ENCODE measurements at regions not wholly inside any gene's neighbourhood (a gene's known extent, or its start where the extent isn't known, plus 50 kb on each side); places are given as distances from the start of the nearest gene placed in this dataset.
A peak's percentile ranks its signal among the peaks of the same experiment; 100 is the strongest.
"Not testable (repeated sequence)": the region's sequence is repeated elsewhere in the genome, so short reads cannot be mapped to it uniquely, and the experiment has no call there.

DNA sequence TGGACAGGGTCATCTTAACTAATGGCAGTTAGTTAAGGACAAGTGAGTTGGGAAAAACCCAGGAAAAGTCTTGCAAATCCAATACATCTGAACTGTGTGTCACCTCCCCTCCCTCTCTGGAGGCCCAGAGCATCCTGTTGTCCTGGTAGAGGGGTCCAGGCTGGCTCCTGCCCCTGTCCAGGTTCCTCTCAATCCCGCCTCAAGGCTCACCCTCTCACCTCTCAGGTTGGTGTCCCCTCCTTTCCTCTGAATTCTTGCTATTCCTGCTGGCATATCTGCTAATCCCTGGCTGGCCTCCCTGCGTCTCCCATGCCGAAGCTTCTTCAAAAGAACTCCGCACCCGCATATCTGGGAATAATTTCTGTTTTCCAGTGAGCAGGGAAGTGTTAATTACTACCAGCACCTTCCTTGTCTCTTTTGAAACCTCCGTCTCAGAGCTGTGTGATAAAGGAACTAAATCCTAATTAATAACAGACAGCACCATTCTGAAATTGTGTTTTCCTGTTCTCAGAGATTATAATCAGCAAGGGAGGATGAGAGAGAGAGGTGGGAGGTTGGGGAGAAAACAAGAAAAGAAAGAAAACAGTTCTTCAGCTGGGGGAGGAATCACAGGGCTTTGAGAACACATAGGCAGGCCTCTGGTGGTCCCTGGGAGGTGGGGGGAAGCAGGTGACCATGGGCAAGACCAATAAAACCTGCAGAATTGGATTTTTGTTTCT, 568.0 kb downstream of the PTPRU start:
- no peak for DNase-seq (ENCODE audit: low read depth)

DNA sequence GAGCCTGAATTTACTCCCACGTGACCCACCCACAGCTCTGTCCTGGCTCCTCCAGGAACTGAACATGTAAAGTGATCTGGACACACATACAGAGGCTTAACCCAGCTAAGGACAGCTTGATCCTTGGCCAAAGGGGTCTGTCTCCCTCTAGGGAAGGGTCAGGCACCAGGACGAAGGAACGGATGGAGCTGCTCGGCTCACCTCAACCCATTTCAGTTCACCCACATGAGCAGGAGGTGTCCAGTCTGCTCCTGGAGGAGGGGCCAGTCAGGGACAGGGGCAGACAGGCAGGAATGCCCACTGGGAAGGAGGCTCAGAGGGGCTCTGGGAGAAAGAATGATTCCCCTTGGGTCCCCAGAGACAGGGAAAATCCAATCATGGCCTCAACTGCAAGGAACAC, 567.2 kb downstream of the PTPRU start:
- DNase-seq (ENCODE audit: low read depth), result no peak

DNA sequence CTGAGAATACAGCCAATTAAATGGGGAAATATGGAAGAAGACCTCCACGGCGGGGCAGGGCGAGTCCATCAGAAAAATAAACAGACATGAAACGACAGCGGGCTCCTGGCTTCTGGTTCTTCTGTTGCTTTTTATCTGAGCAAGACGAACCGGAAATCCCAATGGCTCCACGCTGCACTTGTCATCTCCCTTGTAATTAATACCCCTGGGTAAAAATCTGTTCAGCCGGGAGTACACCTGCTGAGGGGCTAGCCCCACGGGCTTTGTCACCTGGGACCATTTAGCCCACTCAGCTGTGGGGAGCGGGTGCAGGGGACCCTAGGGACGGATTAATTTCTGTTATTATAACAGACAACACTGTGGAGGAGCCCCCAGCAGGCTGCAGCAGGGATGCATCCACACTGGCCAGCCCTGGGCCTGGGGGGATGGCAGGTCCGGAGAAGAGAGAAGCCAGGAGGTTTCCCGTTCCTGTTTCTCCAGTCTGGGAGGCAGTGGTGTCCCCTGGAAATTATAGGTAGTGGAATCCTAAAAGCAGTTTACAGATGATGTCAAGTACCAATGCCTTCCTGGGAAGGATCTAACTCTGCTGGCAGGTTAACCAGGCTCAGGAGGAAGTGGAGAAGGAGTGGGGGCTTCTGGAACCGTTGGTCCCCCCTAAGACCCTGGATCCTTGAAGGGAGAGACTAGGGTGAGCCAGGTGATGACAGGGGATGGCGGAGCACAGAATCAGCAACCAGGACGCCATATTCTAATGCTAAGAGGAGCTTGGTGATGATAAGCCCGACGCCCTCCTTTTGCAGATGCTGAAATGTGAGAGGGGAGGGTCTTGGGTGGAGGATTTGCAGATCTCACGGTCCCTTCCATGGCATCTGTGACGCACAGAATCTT, 566.1 kb downstream of the PTPRU start:
- no peak for DNase-seq (ENCODE audit: low read depth)

DNA sequence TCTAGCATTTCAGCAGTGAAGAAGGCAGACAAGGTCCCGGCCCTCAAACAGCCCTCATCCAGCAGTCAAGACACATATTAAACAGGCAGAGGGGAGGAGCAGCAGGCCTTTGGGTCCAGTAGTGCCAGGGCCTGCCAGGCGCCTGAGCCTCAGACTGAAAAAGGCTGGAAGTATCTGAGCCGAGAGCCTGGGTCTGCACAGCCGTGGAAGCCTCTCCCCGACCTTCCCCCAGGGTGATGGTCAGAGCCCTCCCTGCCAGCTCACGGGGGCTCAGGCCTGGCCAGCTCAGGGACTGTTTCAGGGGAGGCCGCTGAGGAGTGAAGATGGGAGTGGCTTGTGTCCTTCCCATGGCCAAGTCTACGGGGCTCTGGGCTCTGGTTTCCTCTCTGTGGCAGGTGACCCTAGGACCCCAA, 565.2 kb downstream of the PTPRU start:
- DNase-seq (ENCODE audit: low read depth), result no peak

DNA sequence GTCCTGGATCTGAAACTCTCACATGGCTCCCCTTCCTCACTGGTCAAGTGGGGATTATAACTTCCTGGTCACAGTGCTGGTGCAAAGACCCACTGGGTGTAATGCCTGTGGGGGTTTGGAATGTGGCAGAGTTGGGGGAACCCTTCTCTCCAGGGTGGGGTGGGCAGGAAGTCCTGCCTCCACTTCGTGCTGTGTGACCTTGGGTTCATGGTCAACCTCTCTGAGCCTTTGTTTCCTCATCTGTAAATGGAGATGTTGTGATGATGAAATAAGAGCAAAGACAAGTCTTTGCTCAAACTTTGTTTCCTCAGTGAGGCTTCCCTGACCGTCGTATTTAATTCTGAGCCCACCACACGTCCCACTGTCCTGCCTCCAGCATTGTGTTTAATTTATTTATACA, 564.7 kb downstream of the PTPRU start:
- DNase-seq (ENCODE audit: low read depth), result no peak

DNA sequence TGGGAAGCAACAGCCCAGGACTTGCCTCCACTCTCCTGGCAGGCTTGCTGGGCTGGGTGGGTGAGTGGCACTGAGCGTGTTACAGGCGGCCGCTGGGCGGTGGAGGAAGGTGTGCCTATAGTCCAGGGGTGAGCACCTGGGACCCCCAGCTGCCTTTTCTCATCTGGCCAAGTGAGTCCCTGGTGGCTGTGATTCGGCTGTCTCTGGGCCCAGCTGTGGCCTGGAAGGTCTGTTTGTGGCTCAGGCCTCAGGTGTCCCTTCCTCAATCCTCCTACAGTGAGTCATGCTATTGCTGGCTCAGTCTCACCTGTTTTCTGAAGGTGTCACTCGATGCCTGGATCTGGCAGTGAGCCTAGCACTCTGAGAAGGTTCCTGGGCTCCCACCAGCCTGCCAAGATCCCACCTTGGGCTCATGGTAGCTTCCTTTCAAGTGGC, 564.2 kb downstream of the PTPRU start:
- no peak for DNase-seq (ENCODE audit: low read depth)

DNA sequence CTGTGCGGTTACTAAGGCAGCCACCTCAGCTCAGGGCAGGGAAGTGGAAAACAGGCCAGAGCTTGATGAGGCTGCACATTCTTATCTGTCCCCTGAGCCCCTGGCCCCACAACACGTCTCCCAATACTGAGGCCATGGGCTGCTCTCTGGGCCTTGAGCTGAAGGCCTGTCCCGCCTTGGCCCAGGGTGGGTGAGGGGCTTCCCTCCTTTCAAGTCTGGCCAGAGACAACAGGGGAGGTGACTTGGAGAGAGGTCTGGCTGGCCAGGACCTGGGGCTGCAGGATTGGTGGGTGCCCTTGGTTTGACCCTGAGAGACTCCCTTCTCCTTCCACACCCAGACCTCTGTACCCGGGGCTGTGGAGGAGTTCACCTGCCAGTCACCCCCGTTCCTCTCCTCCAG, 563.8 kb downstream of the PTPRU start:
- no peak for DNase-seq (ENCODE audit: low read depth)

DNA sequence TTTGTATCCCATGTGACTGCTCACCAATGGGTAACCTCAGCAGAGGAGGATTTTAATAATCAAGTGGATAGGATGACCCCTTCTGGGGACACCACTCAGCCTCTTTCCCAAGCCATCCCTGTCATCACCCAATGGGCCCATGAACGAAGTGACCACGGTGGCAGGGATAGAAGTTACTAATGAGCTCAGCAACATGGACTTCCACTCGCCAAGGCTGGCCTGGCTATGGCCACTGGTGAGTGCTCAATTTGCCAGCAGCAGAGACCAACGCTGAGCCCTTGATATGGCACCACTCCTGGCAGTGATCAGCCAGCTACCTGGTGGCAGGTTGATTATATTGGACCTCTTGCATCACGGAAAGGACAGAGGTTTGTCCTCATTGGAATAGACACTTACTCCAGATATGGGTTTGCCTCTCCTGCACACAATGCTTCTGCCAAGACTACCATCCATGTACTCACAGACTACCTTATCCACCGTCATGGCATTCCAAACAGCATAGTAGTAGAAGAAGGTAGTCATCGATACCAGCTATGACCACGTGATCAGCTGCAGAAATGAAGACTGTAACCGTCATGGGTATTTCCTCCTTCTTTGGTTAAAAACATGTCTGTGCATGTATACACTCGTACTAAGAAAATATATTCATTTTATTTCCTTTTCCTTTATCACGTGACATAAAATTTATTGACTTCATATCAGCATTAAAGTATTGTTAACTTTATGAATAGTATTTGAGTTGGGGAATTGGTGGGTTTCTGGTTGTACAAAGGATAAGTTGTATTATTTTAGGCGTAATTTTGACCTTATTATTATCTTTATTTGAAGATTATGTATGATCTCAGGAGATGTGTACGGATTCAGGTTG, 562.6 kb downstream of the PTPRU start:
- no peak for DNase-seq (ENCODE audit: low read depth)

DNA sequence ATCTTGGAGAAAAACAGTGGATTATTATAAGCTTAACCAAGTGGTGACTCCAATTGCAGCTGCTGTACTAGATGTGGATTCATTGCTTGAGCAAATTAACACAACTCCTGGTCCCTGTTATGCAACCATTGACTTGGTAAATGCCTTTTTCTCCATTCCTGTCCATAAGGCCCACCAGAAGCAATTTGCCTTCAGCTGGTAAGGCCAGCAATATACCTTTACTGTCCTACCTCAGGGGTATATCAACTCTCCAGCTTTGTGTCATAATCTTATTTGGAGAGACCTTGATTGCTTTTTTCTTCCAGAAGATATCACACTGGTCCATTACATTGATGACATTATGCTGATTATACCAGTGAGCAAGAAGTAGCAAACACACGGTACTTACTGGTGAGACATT, 560.8 kb downstream of the PTPRU start:
- DNase-seq (ENCODE audit: low read depth), result not testable (repeated sequence)

DNA sequence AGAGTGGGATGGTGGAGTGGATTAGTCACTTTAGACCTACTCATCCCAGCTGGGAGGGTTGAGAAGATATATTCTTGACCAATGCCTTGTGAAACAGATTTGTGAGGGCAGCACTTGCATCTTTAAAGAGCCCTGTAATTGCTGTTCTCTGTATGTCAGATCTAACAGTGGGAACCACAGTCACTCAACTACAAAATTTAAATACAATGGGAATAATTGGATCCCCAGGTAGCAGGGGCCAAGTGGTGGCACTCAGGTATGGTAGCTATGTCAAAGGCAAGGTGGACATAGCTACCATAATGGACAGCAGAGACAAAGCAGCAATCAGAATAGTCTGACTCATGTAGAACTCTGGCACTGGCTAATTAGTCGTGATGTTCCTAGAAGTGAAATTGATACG, 559.6 kb downstream of the PTPRU start:
- DNase-seq (ENCODE audit: low read depth), result not testable (repeated sequence)

DNA sequence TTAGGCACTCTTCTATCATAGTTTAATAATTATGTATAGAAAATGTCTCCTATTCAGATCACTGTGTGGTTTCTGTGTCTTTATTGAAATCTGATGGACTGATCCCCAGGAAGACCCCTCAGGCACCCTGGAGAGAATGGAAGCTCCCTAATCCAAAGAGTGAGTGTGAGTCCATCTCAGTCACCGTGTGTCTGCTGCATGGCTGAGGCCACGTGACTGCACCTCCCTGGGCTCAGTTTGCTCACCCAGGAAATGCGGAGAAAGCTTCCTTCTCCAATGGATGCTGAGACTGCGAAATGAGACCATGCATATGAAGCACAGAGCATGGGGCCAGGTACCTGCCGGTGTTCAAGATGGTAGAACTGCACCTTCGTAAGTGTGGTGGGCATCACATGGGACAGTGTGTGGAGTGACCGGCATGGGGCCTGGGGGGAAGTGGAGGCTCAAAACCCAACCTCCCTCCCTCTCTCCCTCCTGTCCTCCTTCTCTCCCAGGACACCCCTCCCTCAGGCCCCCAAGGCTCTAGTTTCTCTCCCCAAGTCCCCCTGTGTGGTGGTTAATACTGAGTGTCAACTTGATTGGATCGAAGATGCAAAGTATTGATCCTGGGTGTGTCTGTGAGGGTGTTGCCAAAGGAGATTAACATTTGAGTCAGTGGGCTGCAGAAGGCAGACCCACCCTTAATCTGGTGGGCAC, 557.5 kb downstream of the PTPRU start:
- no peak for DNase-seq (ENCODE audit: low read depth)

DNA sequence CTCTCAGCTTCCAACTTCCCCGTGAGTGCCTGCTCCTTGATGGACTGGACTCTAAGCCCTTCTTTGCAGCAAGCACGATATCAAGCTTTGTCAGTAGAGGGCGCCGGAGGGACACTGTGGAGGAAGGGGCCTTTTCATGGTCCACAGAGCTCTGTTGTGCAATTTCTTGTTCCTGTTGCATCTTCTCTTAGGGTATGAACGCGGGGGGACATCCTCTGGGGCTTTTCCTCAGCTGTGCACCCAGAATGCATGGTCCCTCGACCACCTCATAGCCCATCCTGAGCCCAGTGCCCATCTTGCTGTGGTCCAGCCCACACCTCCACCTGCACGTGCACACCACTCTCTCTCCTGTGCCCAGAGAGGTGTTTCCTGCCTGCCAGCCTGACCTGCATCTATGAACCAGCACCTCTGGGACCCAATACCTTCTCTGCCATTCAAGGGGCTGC, 556.8 kb downstream of the PTPRU start:
- peak; percentile 69 for DNase-seq (ENCODE audit: low read depth)

DNA sequence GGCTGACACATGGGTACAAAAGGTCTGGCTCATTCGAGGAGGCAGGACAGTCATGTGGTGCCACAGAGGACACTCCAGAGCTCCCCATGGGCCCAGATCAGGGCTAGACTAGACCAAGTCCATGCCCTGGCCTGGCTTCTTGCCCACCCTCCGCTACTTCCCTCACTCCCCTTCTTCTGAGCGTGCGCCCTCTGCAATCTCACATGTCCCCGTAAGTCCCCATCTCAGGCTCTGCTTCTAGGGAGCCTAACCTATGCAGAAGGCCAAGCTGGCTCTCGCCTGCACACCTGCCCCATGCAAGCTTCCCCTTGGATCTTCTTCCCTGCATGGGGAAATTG, 553.6 kb downstream of the PTPRU start:
- DNase-seq (ENCODE audit: low read depth), result no peak

DNA sequence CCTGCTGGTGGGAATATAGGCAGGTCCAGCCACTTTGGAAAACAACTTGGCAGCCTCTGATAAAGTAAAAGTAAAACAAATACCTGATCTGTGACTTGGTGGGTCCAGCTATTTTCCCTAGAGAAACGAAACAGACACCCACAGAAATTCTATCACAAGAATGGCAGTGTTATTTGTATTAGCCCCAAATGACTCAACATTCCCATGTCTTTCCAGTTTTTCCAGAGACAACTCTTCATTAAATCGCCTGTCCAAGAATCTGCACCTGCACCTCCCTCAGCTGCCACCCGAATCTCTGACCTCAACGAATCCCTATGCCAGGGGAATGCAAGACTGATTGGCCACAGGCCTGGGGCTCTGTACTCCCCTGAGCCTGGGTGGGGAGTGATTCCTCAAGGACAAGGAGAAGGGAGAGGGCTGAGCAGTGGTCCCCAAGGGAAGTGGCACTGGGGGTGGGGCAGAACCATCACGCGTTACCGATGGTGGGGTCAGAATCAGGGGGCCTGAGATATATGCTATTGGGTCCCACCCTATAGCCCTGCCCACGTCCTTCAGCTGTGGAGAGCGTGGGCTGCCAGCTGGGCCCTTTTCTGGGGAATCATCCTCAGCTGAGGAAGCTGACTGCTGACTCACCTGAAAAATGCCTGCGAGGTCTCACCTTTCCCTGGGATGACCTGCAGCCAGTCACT, 553.0 kb downstream of the PTPRU start:
- no peak for DNase-seq (ENCODE audit: low read depth)

DNA sequence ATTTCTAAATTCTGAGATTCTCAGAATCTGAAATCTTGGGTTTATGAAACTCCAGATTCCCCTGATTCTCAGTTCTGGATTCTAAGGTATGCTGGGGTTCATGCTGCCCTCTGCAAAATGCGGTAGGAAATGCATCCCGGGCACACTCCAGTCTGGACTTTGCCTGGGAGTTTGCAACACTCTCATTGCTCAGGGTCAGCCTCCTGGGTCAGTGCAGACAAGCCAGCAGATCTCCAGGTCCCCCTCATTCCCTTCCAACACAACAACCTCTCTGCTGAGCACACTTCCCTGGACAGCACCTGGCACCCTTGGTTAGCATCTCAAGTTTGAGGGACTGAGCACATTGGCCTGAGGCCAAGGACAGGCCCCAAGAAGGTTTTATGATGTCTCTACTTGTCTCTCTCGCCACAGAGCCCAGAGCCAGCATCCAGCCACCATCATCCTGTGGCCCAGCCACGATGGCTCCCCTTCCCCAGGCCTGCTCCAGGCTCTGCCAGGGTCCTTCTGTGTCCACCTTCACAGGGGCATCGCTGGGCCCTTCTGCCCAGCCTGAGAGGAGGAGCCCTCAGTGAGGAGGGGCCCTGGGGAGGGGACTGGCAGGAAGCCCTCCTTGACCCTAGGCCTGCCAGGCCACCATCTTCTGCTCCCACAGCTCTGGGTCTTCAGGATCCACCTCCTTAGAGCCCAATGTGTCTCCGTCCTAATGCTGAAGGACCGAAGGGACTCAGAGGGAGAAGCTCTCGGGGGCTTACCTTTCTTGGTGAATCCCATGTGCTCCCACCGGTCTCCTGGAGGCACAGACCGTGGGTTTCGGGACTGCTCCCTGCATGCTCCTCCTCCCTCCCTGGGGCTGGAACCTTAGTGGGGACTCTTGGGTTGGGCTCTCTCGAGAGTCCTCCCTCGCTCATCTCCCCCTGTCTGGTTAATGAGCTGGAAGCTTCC, 550.7 kb downstream of the PTPRU start:
- DNase-seq (ENCODE audit: low read depth), result no peak

DNA sequence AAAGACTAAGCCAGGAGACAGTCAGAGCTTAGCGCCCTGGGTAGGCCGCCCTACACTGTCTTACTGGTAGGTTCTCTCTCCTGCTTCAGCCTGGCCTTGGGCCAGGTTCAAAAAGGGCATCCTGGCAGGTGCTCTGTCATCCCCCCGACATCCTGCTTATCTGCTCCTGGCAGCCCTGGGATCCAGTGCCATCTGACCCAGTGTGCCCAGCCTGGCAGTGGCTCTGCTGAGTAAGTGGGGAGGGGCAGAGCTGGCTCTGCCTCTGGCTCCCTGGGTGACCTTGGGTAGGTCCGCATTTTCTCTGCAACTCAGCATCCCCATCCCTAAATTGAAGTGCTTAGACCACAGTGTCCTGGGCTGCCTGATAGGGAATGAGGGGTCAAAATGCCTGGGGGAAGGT, 549.9 kb downstream of the PTPRU start:
- DNase-seq (ENCODE audit: low read depth), result no peak

DNA sequence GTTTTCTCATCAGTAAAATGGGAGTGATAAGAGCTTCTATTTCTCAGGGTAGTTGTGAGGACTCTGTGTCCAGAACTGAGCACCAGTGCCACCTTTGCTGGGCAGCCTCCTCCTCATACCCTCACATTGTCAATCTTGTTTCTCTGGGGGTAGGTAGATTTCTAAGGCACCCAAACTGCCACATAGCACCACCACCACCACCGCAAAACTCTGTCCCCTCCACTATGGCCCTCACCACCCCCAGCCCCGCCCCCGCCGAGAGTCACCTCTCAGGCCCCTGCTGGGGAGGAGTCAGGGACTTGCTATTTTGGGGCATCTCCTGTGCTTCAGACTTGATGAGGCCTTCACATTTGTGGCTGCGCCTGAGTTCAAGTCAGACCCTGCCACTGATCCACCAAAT, 549.2 kb downstream of the PTPRU start:
- DNase-seq (ENCODE audit: low read depth), result no peak

DNA sequence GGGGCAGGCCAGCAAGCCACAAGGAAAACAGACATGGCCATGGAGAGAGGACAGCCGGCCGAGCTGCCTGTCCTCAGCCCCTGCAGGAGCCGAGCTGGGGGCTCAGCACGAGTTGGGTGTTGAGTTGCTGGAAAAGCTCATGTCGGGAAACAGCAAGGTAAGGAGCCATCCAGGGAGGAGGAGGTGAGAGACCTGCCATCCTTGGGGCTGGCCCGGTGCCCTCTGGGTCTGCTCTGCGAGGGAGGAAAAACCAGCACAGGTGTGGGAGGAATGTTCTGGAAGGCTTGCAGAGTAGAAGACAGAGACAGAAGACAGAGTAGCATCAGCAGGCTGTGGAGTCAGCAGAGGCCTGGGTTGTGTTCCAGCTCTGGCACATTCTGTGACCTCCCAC, 548.8 kb downstream of the PTPRU start:
- DNase-seq (ENCODE audit: low read depth), result no peak

DNA sequence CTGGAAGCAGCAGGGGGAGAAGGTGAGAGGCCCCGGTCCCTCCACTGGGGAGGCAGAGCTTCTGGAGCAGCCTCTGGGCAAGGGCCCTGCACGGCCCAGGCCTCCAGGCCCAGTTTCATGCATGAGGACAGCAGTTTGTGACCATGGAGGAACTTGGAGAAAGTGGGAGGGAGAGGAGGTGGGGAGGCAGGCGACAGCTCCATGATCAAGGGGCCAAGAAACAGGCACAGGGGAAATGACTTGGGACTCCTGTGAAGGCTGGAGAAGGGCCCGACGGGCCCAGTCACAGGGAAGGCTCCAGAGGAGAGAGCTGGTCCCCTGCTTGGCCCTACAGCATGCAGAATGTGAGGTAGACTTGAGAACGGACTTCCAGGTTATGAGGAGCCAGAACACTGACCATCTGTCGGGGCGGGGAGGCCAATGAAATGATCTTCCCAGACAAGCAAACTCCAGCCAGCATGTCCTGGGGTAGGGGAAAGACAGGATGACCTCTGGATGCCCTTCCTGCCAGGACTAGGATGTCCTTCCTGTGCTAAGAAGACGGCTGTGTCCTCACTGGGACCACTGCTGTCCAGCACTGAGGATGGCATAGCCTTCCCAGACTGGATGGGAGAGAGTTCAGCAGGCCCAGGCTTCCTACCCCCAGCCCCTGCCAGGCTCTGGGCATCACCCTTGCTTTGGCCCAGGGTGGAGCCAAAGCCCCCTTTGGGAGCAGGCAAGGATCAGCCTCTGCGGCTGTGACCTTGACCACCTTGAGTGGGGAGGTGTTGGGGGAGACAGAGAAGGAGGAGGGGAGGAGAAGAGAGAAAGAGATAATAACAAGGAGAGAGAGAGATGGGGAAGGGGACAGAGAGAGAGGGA, 548.2 kb downstream of the PTPRU start:
- DNase-seq (ENCODE audit: low read depth), result no peak

Measured in M059J (cell line).